ENCODE measurements at regions not wholly inside any gene's neighbourhood (a gene's known extent, or its start where the extent isn't known, plus 50 kb on each side); places are given as distances from the start of the nearest gene placed in this dataset.

- H3K4me3 ChIP-seq = no peak overlapping the region
- H3K9me3 ChIP-seq (replicated peaks) = no peaks in the 10 kb centered on the region
- H3K27me3 ChIP-seq = no peaks in the 10 kb centered on the region
- DNase-seq = no peak
- H3K4me1 ChIP-seq = no peaks in the 10 kb centered on the region
- H3K27ac ChIP-seq = no peak overlapping the region
- no peaks in the 10 kb centered on the region for H3K36me3 ChIP-seq
These were observed 96.7 kb upstream of the QRFPR start for GRCh38 chr4:121477480-121477879.

GRCh38 chr4:121477079-121477478, 96.3 kb upstream of the QRFPR start:
- DNase-seq = no peak
- H3K9me3 ChIP-seq (replicated peaks) = no peaks in the 10 kb centered on the region

GRCh38 chr4:121472937-121473721, 92.3 kb upstream of the QRFPR start:
- Histone ChIP-seq H3K4me3 (no peak overlapping the region), H3K4me1 (no peaks in the 10 kb centered on the region), H3K36me3 (no peaks in the 10 kb centered on the region; the same call in 1 of the 2 replicates), H3K27me3 (no peaks in the 10 kb centered on the region; the same call in 1 of the 2 replicates), H3K27ac (no peak overlapping the region), H3K9me3 (replicated peaks) (no peaks in the 10 kb centered on the region)
- no peak for DNase-seq

More at GRCh38 chr4:121477079-121477478, 96.3 kb upstream of the QRFPR start:
- Histone ChIP-seq H3K4me3 (no peak overlapping the region), H3K4me1 (no peaks in the 10 kb centered on the region), H3K27me3 (no peaks in the 10 kb centered on the region; the same call in 1 of the 2 replicates), H3K27ac (no peak overlapping the region), H3K36me3 (no peaks in the 10 kb centered on the region; the same call in 1 of the 2 replicates)

- H3K27me3 ChIP-seq = no peaks in the 10 kb centered on the region
- no peak for DNase-seq
- no peaks in the 10 kb centered on the region for H3K36me3 ChIP-seq
- no peaks in the 10 kb centered on the region for H3K9me3 ChIP-seq (replicated peaks)
- H3K27ac ChIP-seq = no peak overlapping the region
- no peaks in the 10 kb centered on the region for H3K4me1 ChIP-seq
- H3K4me3 ChIP-seq = no peak overlapping the region
These were observed 84.0 kb upstream of the QRFPR start for GRCh38 chr4:121464854-121465253.

GRCh38 chr4:121462660-121463261, 81.9 kb upstream of the QRFPR start:
- H3K36me3 ChIP-seq = no peaks in the 10 kb centered on the region
- H3K4me3 ChIP-seq = no peak overlapping the region
- H3K4me1 ChIP-seq = no peaks in the 10 kb centered on the region
- H3K9me3 ChIP-seq (replicated peaks) = no peaks in the 10 kb centered on the region
- no peak overlapping the region for H3K27ac ChIP-seq
- peak; percentile 52 to 78 for DNase-seq
- no peaks in the 10 kb centered on the region for H3K27me3 ChIP-seq

- no peaks in the 10 kb centered on the region for H3K27me3 ChIP-seq
These were observed 78.2 kb upstream of the QRFPR start for GRCh38 chr4:121459026-121459425.

GRCh38 chr4:121457278-121457875, 76.6 kb upstream of the QRFPR start:
- Histone ChIP-seq H3K4me1 (no peaks in the 10 kb centered on the region), H3K9me3 (replicated peaks) (no peaks in the 10 kb centered on the region), H3K27me3 (no peaks in the 10 kb centered on the region), H3K36me3 (no peaks in the 10 kb centered on the region), H3K4me3 (no peak overlapping the region), H3K27ac (no peak overlapping the region)
- no peak for DNase-seq

More at GRCh38 chr4:121459026-121459425, 78.2 kb upstream of the QRFPR start:
- Histone ChIP-seq H3K36me3 (no peaks in the 10 kb centered on the region), H3K4me3 (no peak overlapping the region), H3K27ac (no peak overlapping the region), H3K9me3 (replicated peaks) (no peaks in the 10 kb centered on the region), H3K4me1 (no peaks in the 10 kb centered on the region)
- DNase-seq = no peak

- Histone ChIP-seq H3K27ac (no peak overlapping the region), H3K27me3 (no peaks in the 10 kb centered on the region), H3K9me3 (replicated peaks) (no peaks in the 10 kb centered on the region), H3K4me3 (no peak overlapping the region), H3K4me1 (no peaks in the 10 kb centered on the region), H3K36me3 (no peaks in the 10 kb centered on the region)
- DNase-seq = no peak
These were observed 74.5 kb upstream of the QRFPR start for GRCh38 chr4:121455285-121455684.

GRCh38 chr4:121454251-121454979, 73.6 kb upstream of the QRFPR start:
- no peaks in the 10 kb centered on the region for H3K4me1 ChIP-seq
- no peak overlapping the region for H3K4me3 ChIP-seq
- H3K27ac ChIP-seq = no peak overlapping the region
- H3K27me3 ChIP-seq = no peaks in the 10 kb centered on the region
- DNase-seq = no peak
- H3K9me3 ChIP-seq (replicated peaks) = no peaks in the 10 kb centered on the region
- H3K36me3 ChIP-seq = no peaks in the 10 kb centered on the region

- Histone ChIP-seq H3K27ac (no peak overlapping the region), H3K27me3 (no peaks in the 10 kb centered on the region), H3K4me1 (no peaks in the 10 kb centered on the region), H3K9me3 (replicated peaks) (no peaks in the 10 kb centered on the region), H3K36me3 (no peaks in the 10 kb centered on the region), H3K4me3 (no peak overlapping the region)
- DNase-seq = no peak
These were observed 70.5 kb upstream of the QRFPR start for GRCh38 chr4:121451310-121451709.

GRCh38 chr4:121449416-121449815, 68.6 kb upstream of the QRFPR start:
- Histone ChIP-seq H3K27me3 (no peaks in the 10 kb centered on the region), H3K27ac (no peak overlapping the region), H3K9me3 (replicated peaks) (no peaks in the 10 kb centered on the region), H3K36me3 (no peaks in the 10 kb centered on the region), H3K4me3 (no peak overlapping the region), H3K4me1 (no peaks in the 10 kb centered on the region)
- DNase-seq = no peak

GRCh38 chr4:121448231-121448630, 67.4 kb upstream of the QRFPR start:
- Histone ChIP-seq H3K4me3 (no peak overlapping the region), H3K27ac (no peak overlapping the region), H3K4me1 (no peaks in the 10 kb centered on the region), H3K9me3 (replicated peaks) (no peaks in the 10 kb centered on the region), H3K27me3 (no peaks in the 10 kb centered on the region), H3K36me3 (no peaks in the 10 kb centered on the region)
- DNase-seq = no peak

GRCh38 chr4:121439669-121440068, 58.9 kb upstream of the QRFPR start:
- DNase-seq = no peak
- H3K4me1 ChIP-seq = no peaks in the 10 kb centered on the region

More at GRCh38 chr4:121439669-121440068, 58.9 kb upstream of the QRFPR start:
- Histone ChIP-seq H3K27ac (no peak overlapping the region), H3K36me3 (no peaks in the 10 kb centered on the region), H3K9me3 (replicated peaks) (no peaks in the 10 kb centered on the region), H3K27me3 (no peaks in the 10 kb centered on the region), H3K4me3 (no peak overlapping the region)
